ENCODE measurements at regions not wholly inside any gene's neighbourhood (a gene's known extent, or its start where the extent isn't known, plus 50 kb on each side); places are given as distances from the start of the nearest gene placed in this dataset.

GRCh38 chr3:71949442-71949841 lies 164.5 kb upstream of the PROK2 start:
- DNase-seq (ENCODE audit: low spot score) = no peak
- no peak overlapping the region for H3K4me3 ChIP-seq
- H4K20me1 ChIP-seq (ENCODE audit: insufficient read depth, poor library complexity, severe bottlenecking) = no peaks in the 10 kb centered on the region
- TF ChIP-seq EZH2phosphoT487 (IDR thresholded peaks at IDR 0.05; ENCODE audit: low read depth, severe bottlenecking, unreplicated experiment) (no peak), CTCF (IDR thresholded peaks at IDR 0.05; ENCODE audit: poor library complexity) (no peak), EZH2 (IDR thresholded peaks at IDR 0.05; ENCODE audit: borderline replicate concordance) (no peak)
- no peaks in the 10 kb centered on the region for H3K36me3 ChIP-seq (replicated peaks; ENCODE audit: insufficient read depth, low read depth)
- no peak overlapping the region for H3K4me2 ChIP-seq
- no peaks in the 10 kb centered on the region for H3K9me2 ChIP-seq (replicated peaks; ENCODE audit: insufficient read depth)
- no peak overlapping the region for H2AFZ ChIP-seq
- peaks cover 3% of the 10 kb centered on the region for H3K27me3 ChIP-seq
- WGBS (ENCODE audit: low lambda C conversion rate, missing lambda C conversion rate) = 84% methylated on average over 4 of the region's 4 CpGs
- H3K9me3 ChIP-seq (ENCODE audit: low read depth) = no peaks in the 10 kb centered on the region
- no peak overlapping the region for H3K27ac ChIP-seq
- H3K79me2 ChIP-seq = no peaks in the 10 kb centered on the region
- H3K4me1 ChIP-seq (ENCODE audit: insufficient read depth) = no peaks in the 10 kb centered on the region

- H4K20me1 ChIP-seq (ENCODE audit: insufficient read depth, poor library complexity, severe bottlenecking) = no peaks in the 10 kb centered on the region
- TF ChIP-seq EZH2phosphoT487 (IDR thresholded peaks at IDR 0.05; ENCODE audit: low read depth, severe bottlenecking, unreplicated experiment) = no peak
- TF ChIP-seq EZH2 (IDR thresholded peaks at IDR 0.05; ENCODE audit: borderline replicate concordance) = no peak
- no peak for TF ChIP-seq CTCF (IDR thresholded peaks at IDR 0.05; ENCODE audit: poor library complexity)
Observed at GRCh38 chr3:71944482-71945065, 159.6 kb upstream of the PROK2 start.

GRCh38 chr3:71942432-71943187 lies 157.7 kb upstream of the PROK2 start:
- WGBS (ENCODE audit: low lambda C conversion rate, missing lambda C conversion rate) = 77% methylated on average over 9 of the region's 9 CpGs
- Histone ChIP-seq H3K4me1 (ENCODE audit: insufficient read depth) (no peaks in the 10 kb centered on the region), H3K9me2 (replicated peaks; ENCODE audit: insufficient read depth) (no peaks in the 10 kb centered on the region), H2AFZ (no peak overlapping the region), H3K4me3 (no peak overlapping the region), H3K9me3 (ENCODE audit: low read depth) (no peaks in the 10 kb centered on the region), H3K36me3 (replicated peaks; ENCODE audit: insufficient read depth, low read depth) (no peaks in the 10 kb centered on the region), H3K27ac (no peak overlapping the region), H3K79me2 (no peaks in the 10 kb centered on the region), H3K4me2 (no peak overlapping the region), H3K27me3 (peaks cover 3% of the 10 kb centered on the region), H4K20me1 (ENCODE audit: insufficient read depth, poor library complexity, severe bottlenecking) (no peaks in the 10 kb centered on the region)
- no peak for DNase-seq (ENCODE audit: low spot score)
- TF ChIP-seq EZH2phosphoT487 (IDR thresholded peaks at IDR 0.05; ENCODE audit: low read depth, severe bottlenecking, unreplicated experiment) (no peak), EZH2 (IDR thresholded peaks at IDR 0.05; ENCODE audit: borderline replicate concordance) (no peak), CTCF (IDR thresholded peaks at IDR 0.05; ENCODE audit: poor library complexity) (no peak)

More at GRCh38 chr3:71944482-71945065, 159.6 kb upstream of the PROK2 start:
- Histone ChIP-seq H3K27ac (no peak overlapping the region), H3K4me1 (ENCODE audit: insufficient read depth) (no peaks in the 10 kb centered on the region), H3K79me2 (no peaks in the 10 kb centered on the region), H2AFZ (no peak overlapping the region), H3K9me2 (replicated peaks; ENCODE audit: insufficient read depth) (no peaks in the 10 kb centered on the region), H3K4me3 (no peak overlapping the region), H3K4me2 (no peak overlapping the region), H3K27me3 (peaks cover 3% of the 10 kb centered on the region), H3K36me3 (replicated peaks; ENCODE audit: insufficient read depth, low read depth) (no peaks in the 10 kb centered on the region), H3K9me3 (ENCODE audit: low read depth) (no peaks in the 10 kb centered on the region)
- WGBS (ENCODE audit: low lambda C conversion rate, missing lambda C conversion rate) = 61% methylated on average over 5 of the region's 5 CpGs
- no peak for DNase-seq (ENCODE audit: low spot score)

All from hepatocyte (in vitro differentiated cells).